WERI-Rb-1 (cell line): ENCODE measurements at regions not wholly inside any gene's neighbourhood (a gene's known extent, or its start where the extent isn't known, plus 50 kb on each side); places are given as distances from the start of the nearest gene placed in this dataset.

Experiments used
- DNase-seq: peaks from one replicate; pipeline ENCODE4 v3.0.0-alpha.2; 2020
- H3K27ac ChIP-seq: fragments of 250-450 bp; sonication (Bioruptor Pico); 2 replicates; pipeline ENCODE4 v1.5.1; 2020; ENCODE audit warnings: mild to moderate bottlenecking, moderate library complexity
- H3K27me3 ChIP-seq: fragments of 250-450 bp; sonication (Bioruptor Pico); 2 replicates; pipeline ENCODE4 v1.5.1; 2021; ENCODE audit warnings: mild to moderate bottlenecking, low read depth, moderate library complexity; ENCODE audit not compliant: insufficient read depth, severe bottlenecking
- H3K36me3 ChIP-seq: fragments of 250-450 bp; sonication (Bioruptor Pico); 2 replicates; pipeline ENCODE4 v1.5.1; 2020; ENCODE audit warnings: mild to moderate bottlenecking, moderate library complexity
- H3K4me3 ChIP-seq: 2 replicates; pipeline ENCODE4 v1.5.1; 2011; ENCODE audit warnings: low read depth, mild to moderate bottlenecking, control low read depth, low read length
- H3K9me3 ChIP-seq: fragments of 250-450 bp; sonication (Bioruptor Pico); 2 replicates; pipeline ENCODE4 v1.5.1; 2021; ENCODE audit warnings: mild to moderate bottlenecking, moderate library complexity; ENCODE audit not compliant: severe bottlenecking
- CTCF ChIP-seq: IDR thresholded peaks from 2 replicates; pipeline ENCODE4 v1.5.1; 2011; ENCODE audit warnings: low read depth, mild to moderate bottlenecking, control low read depth, inconsistent platforms, low read length

- Histone ChIP-seq H3K27ac (no peak overlapping the region), H3K4me3 (no peak overlapping the region), H3K36me3 (no peaks in the 10 kb centered on the region), H3K27me3 (no peaks in the 10 kb centered on the region), H3K9me3 (no peaks in the 10 kb centered on the region)
- no peak for DNase-seq
- no peak for TF ChIP-seq CTCF
These were observed 193.7 kb downstream of the MAGEB5 start for GRCh38 chrX:26409636-26410035.

- H3K4me3 ChIP-seq, result no peak overlapping the region
These were observed 171.9 kb downstream of the MAGEB5 start for GRCh38 chrX:26387906-26388305.

GRCh38 chrX:26376037-26376708 is 160.2 kb downstream of the MAGEB5 start:
- Histone ChIP-seq H3K27me3 (no peaks in the 10 kb centered on the region), H3K27ac (no peak overlapping the region), H3K4me3 (no peak overlapping the region), H3K36me3 (no peaks in the 10 kb centered on the region), H3K9me3 (no peaks in the 10 kb centered on the region)
- TF ChIP-seq CTCF, result no peak
- no peak for DNase-seq

More at GRCh38 chrX:26387906-26388305, 171.9 kb downstream of the MAGEB5 start:
- Histone ChIP-seq H3K36me3 (no peaks in the 10 kb centered on the region), H3K27me3 (no peaks in the 10 kb centered on the region), H3K9me3 (no peaks in the 10 kb centered on the region), H3K27ac (no peak overlapping the region)
- DNase-seq, result no peak
- no peak for TF ChIP-seq CTCF

- TF ChIP-seq CTCF, result no peak
- no peak overlapping the region for H3K27ac ChIP-seq
- no peaks in the 10 kb centered on the region for H3K27me3 ChIP-seq
- no peaks in the 10 kb centered on the region for H3K36me3 ChIP-seq
- no peaks in the 10 kb centered on the region for H3K9me3 ChIP-seq
- no peak overlapping the region for H3K4me3 ChIP-seq
- DNase-seq, result no peak
These were observed 159.4 kb downstream of the MAGEB5 start for GRCh38 chrX:26375346-26375745.

- H3K4me3 ChIP-seq, result no peak overlapping the region
- no peak overlapping the region for H3K27ac ChIP-seq
- H3K27me3 ChIP-seq, result no peaks in the 10 kb centered on the region
- no peak for TF ChIP-seq CTCF
- no peaks in the 10 kb centered on the region for H3K36me3 ChIP-seq
- no peaks in the 10 kb centered on the region for H3K9me3 ChIP-seq
- peak; percentile 18 for DNase-seq
These were observed 157.9 kb downstream of the MAGEB5 start for GRCh38 chrX:26373829-26374228.

GRCh38 chrX:26352891-26353430 is 137.0 kb downstream of the MAGEB5 start:
- Histone ChIP-seq H3K4me3 (no peak overlapping the region), H3K9me3 (no peaks in the 10 kb centered on the region), H3K36me3 (no peaks in the 10 kb centered on the region), H3K27ac (no peak overlapping the region), H3K27me3 (peaks cover 3% of the 10 kb centered on the region)
- no peak for DNase-seq
- TF ChIP-seq CTCF, result no peak
